ENCODE measurements at regions not wholly inside any gene's neighbourhood (a gene's known extent, or its start where the extent isn't known, plus 50 kb on each side); places are given as distances from the start of the nearest gene placed in this dataset.

GRCh38 chr17:34168989-34169388 lies 86.1 kb upstream of the CCL2 start:
- Mint-ChIP-seq H3K36me3 (ENCODE audit: low read depth) (no peaks in the 10 kb centered on the region), H3K4me1 (ENCODE audit: low read depth) (no peaks in the 10 kb centered on the region), H3K27ac (no peak overlapping the region), H3K27me3 (peaks cover 33% of the 10 kb centered on the region), H3K9me3 (no peaks in the 10 kb centered on the region), H3K4me3 (no peak overlapping the region)
- no peak for DNase-seq

DNA sequence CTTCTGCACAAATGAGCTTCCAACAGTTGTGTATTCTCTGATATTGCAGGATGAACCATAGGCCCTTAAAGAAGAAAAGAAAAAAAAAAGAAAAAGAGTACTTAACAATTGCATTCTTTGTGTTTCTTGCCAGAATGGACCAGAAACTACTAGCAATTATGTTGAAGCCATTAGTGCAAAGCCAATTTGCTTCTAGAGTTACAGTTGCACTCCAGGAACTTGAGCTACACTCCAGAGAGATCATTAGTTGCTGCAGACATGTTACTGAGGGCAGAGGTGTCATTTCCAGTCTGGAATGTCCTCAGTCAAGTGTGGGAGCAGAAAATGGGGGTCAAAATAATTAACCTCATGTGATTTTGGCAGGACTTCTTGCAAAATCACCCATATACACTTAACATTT lies 85.6 kb upstream of the CCL2 start:
- no peaks in the 10 kb centered on the region for H3K4me1 Mint-ChIP-seq (ENCODE audit: low read depth)
- no peaks in the 10 kb centered on the region for H3K9me3 Mint-ChIP-seq
- peaks cover 34% of the 10 kb centered on the region for H3K27me3 Mint-ChIP-seq
- no peak overlapping the region for H3K27ac Mint-ChIP-seq
- H3K36me3 Mint-ChIP-seq (ENCODE audit: low read depth): no peaks in the 10 kb centered on the region
- no peak for DNase-seq
- no peak overlapping the region for H3K4me3 Mint-ChIP-seq

DNA sequence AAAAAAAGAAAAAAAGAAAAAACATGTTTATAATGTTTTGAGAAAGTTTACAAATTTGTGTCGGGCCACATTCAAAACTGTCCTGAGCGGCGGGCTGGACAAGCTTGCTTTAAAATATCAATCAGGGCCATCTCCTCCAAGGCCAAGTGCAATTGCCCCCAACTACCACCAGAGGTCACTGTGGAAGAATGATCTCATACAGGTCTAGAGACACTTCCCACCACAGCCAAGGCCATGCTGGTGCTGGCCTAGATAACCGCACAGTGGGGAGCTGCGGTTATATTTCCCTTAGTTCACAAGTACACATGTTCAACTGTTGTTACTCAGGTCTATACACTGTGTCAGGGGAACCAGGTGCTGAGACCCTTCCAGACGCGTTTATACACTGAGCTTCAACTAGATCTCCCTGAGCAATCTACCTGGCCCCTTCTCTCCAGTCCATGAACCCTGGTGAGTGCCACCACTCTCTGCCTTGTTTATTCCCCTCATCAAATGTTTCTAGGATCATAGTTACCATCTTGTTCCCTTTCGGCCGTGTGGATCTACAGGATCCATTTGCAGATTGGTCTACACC lies 83.8 kb upstream of the CCL2 start:
- no peak overlapping the region for H3K4me3 Mint-ChIP-seq
- no peaks in the 10 kb centered on the region for H3K4me1 Mint-ChIP-seq (ENCODE audit: low read depth)
- DNase-seq: peak; percentile 62
- H3K9me3 Mint-ChIP-seq: no peaks in the 10 kb centered on the region
- H3K36me3 Mint-ChIP-seq (ENCODE audit: low read depth): no peaks in the 10 kb centered on the region
- no peak overlapping the region for H3K27ac Mint-ChIP-seq
- peaks cover 29% of the 10 kb centered on the region for H3K27me3 Mint-ChIP-seq

- no peaks in the 10 kb centered on the region for H3K9me3 Mint-ChIP-seq
- no peak for DNase-seq
- H3K4me3 Mint-ChIP-seq: no peak overlapping the region
- no peak overlapping the region for H3K27ac Mint-ChIP-seq
- H3K36me3 Mint-ChIP-seq (ENCODE audit: low read depth): no peaks in the 10 kb centered on the region
- peaks cover 34% of the 10 kb centered on the region for H3K27me3 Mint-ChIP-seq
- no peaks in the 10 kb centered on the region for H3K4me1 Mint-ChIP-seq (ENCODE audit: low read depth)
Measured at GRCh38 chr17:34172390-34172918, 82.6 kb upstream of the CCL2 start.

- Mint-ChIP-seq H3K4me3 (no peak overlapping the region), H3K27ac (no peak overlapping the region), H3K36me3 (ENCODE audit: low read depth) (no peaks in the 10 kb centered on the region), H3K4me1 (ENCODE audit: low read depth) (no peaks in the 10 kb centered on the region), H3K9me3 (no peaks in the 10 kb centered on the region), H3K27me3 (peaks cover 42% of the 10 kb centered on the region)
- no peak for DNase-seq
Measured at GRCh38 chr17:34173241-34173640, 81.8 kb upstream of the CCL2 start.

GRCh38 chr17:34174496-34174895 lies 80.6 kb upstream of the CCL2 start:
- Mint-ChIP-seq H3K27me3 (peaks cover 40% of the 10 kb centered on the region), H3K27ac (no peak overlapping the region), H3K9me3 (no peaks in the 10 kb centered on the region), H3K4me1 (ENCODE audit: low read depth) (no peaks in the 10 kb centered on the region), H3K36me3 (ENCODE audit: low read depth) (no peaks in the 10 kb centered on the region), H3K4me3 (no peak overlapping the region)
- DNase-seq: no peak

- no peaks in the 10 kb centered on the region for H3K4me1 Mint-ChIP-seq (ENCODE audit: low read depth)
- no peaks in the 10 kb centered on the region for H3K9me3 Mint-ChIP-seq
- H3K36me3 Mint-ChIP-seq (ENCODE audit: low read depth): no peaks in the 10 kb centered on the region
- no peak overlapping the region for H3K27ac Mint-ChIP-seq
- H3K27me3 Mint-ChIP-seq: peaks cover 38% of the 10 kb centered on the region
- H3K4me3 Mint-ChIP-seq: no peak overlapping the region
- no peak for DNase-seq
Measured at GRCh38 chr17:34176440-34176839, 78.6 kb upstream of the CCL2 start.

GRCh38 chr17:34177642-34178041 lies 77.4 kb upstream of the CCL2 start:
- H3K27me3 Mint-ChIP-seq: peaks cover 40% of the 10 kb centered on the region
- H3K36me3 Mint-ChIP-seq (ENCODE audit: low read depth): no peaks in the 10 kb centered on the region
- no peaks in the 10 kb centered on the region for H3K9me3 Mint-ChIP-seq
- H3K27ac Mint-ChIP-seq: no peak overlapping the region
- H3K4me3 Mint-ChIP-seq: no peak overlapping the region
- DNase-seq: no peak
- H3K4me1 Mint-ChIP-seq (ENCODE audit: low read depth): peaks cover 1% of the 10 kb centered on the region

- Mint-ChIP-seq H3K4me1 (ENCODE audit: low read depth) (peaks cover 1% of the 10 kb centered on the region), H3K27me3 (peaks cover 40% of the 10 kb centered on the region), H3K36me3 (ENCODE audit: low read depth) (no peaks in the 10 kb centered on the region)
Measured at GRCh38 chr17:34178092-34178491, 77.0 kb upstream of the CCL2 start.

DNA sequence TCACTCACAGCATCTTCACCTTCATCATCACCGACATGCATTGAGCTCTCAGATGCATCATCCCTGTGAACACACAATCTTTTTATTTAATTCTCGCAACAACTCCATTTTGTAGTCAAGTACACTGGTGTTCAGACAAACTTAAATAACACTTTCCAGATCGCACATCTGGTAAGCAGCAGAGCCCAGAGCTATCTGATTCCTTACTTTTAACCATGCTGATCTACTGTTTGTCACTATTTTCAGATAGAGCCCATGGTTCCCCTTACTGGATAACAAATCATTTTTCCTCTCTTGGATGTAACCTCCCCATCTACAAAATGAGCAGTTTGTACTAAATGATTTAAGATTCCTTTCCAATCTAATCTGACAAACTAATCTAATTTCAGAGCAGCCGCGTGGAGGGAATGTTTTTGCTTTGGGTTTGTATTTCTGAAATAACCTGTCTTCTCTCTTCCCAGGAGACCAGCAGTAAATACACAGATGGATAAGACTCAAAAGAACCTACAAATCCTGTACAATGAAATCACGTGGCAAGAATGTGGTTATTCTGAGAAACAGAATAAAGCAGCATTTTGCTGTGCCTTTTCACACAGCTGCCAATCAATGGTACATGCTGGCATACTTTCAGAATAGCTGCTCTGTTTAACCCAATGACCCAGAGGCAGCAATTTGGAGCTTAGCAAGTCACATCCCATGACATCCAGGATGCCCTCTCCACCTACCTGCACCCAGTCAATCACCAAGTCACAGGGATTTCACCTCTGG lies 72.9 kb upstream of the CCL2 start:
- peaks cover 1% of the 10 kb centered on the region for H3K4me1 Mint-ChIP-seq (ENCODE audit: low read depth)
- no peak overlapping the region for H3K4me3 Mint-ChIP-seq

More at GRCh38 chr17:34178092-34178491, 77.0 kb upstream of the CCL2 start:
- Mint-ChIP-seq H3K9me3 (no peaks in the 10 kb centered on the region), H3K4me3 (no peak overlapping the region), H3K27ac (no peak overlapping the region)
- DNase-seq: no peak

GRCh38 chr17:34195987-34196386 lies 59.1 kb upstream of the CCL2 start:
- peaks cover 37% of the 10 kb centered on the region for H3K27me3 Mint-ChIP-seq
- peaks cover 6% of the 10 kb centered on the region for H3K4me1 Mint-ChIP-seq (ENCODE audit: low read depth)
- H3K9me3 Mint-ChIP-seq: no peaks in the 10 kb centered on the region
- no peaks in the 10 kb centered on the region for H3K36me3 Mint-ChIP-seq (ENCODE audit: low read depth)
- no peak overlapping the region for H3K27ac Mint-ChIP-seq
- no peak overlapping the region for H3K4me3 Mint-ChIP-seq
- no peak for DNase-seq

More for the DNA sequence above, 72.9 kb upstream of the CCL2 start:
- DNase-seq: no peak
- H3K36me3 Mint-ChIP-seq (ENCODE audit: low read depth): no peaks in the 10 kb centered on the region
- no peaks in the 10 kb centered on the region for H3K9me3 Mint-ChIP-seq
- no peak overlapping the region for H3K27ac Mint-ChIP-seq
- H3K27me3 Mint-ChIP-seq: peaks cover 31% of the 10 kb centered on the region

GRCh38 chr17:34198519-34198918 lies 56.6 kb upstream of the CCL2 start:
- H3K4me3 Mint-ChIP-seq: no peak overlapping the region
- H3K9me3 Mint-ChIP-seq: no peaks in the 10 kb centered on the region
- H3K27me3 Mint-ChIP-seq: peaks cover 50% of the 10 kb centered on the region
- no peak overlapping the region for H3K27ac Mint-ChIP-seq
- no peak for DNase-seq
- peaks cover 23% of the 10 kb centered on the region for H3K4me1 Mint-ChIP-seq (ENCODE audit: low read depth)
- no peaks in the 10 kb centered on the region for H3K36me3 Mint-ChIP-seq (ENCODE audit: low read depth)

DNA sequence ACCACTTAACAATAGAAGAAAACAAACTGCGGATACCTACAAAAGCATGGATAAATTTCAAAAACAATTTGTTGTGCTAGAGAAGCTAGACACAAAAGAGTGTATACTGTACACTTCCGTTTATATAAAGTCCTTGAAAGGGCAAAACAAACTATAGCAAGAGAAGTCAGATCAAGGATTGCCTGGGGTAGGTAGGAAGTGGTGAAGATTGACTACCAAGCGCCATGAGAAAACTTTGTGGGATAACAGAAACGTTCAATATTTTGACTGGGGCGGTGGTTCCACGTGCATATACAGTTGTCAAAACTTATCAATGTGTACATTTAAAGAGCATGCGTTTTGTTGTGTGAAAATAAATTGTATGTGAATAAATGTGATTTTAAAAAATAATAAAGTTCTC lies 55.6 kb upstream of the CCL2 start:
- Mint-ChIP-seq H3K36me3 (ENCODE audit: low read depth) (no peaks in the 10 kb centered on the region), H3K27me3 (peaks cover 56% of the 10 kb centered on the region), H3K27ac (no peak overlapping the region), H3K4me1 (ENCODE audit: low read depth) (peaks cover 23% of the 10 kb centered on the region), H3K4me3 (no peak overlapping the region), H3K9me3 (no peaks in the 10 kb centered on the region)
- no peak for DNase-seq

- Mint-ChIP-seq H3K4me3 (no peak overlapping the region), H3K9me3 (no peaks in the 10 kb centered on the region), H3K27me3 (peaks cover 62% of the 10 kb centered on the region), H3K27ac (no peak overlapping the region), H3K36me3 (ENCODE audit: low read depth) (no peaks in the 10 kb centered on the region), H3K4me1 (ENCODE audit: low read depth) (peaks cover 23% of the 10 kb centered on the region)
- DNase-seq: peak; percentile 68
Measured at GRCh38 chr17:34199932-34200534, 55.1 kb upstream of the CCL2 start.

GRCh38 chr17:34201225-34201624 lies 53.9 kb upstream of the CCL2 start:
- peak overlapping the region; percentile 75 for H3K27ac Mint-ChIP-seq
- no peaks in the 10 kb centered on the region for H3K9me3 Mint-ChIP-seq
- peaks cover 23% of the 10 kb centered on the region for H3K4me1 Mint-ChIP-seq (ENCODE audit: low read depth)
- H3K4me3 Mint-ChIP-seq: no peak overlapping the region
- H3K27me3 Mint-ChIP-seq: peaks cover 66% of the 10 kb centered on the region
- H3K36me3 Mint-ChIP-seq (ENCODE audit: low read depth): no peaks in the 10 kb centered on the region
- DNase-seq: no peak
